Stimulated activated CD4-positive, alpha-beta T cell treated with anti-CD3 and anti-CD28 coated beads, Interleukin-4, amount 100 ng/mL, for 24 hours (primary cell): ENCODE measurements at regions not wholly inside any gene's neighbourhood (a gene's known extent, or its start where the extent isn't known, plus 50 kb on each side); places are given as distances from the start of the nearest gene placed in this dataset.
"Not testable (repeated sequence)": the region's sequence is repeated elsewhere in the genome, so short reads cannot be mapped to it uniquely, and the experiment has no call there.

Source experiments
- DNase-seq: peaks from one replicate; pipeline ENCODE4 v3.0.0-alpha.2; 2020

- DNase-seq: no peak
These were observed 935.1 kb upstream of the WWC1 start for GRCh38 chr5:167356374-167356773.

GRCh38 chr5:167358868-167359492 lies 932.5 kb upstream of the WWC1 start:
- no peak for DNase-seq

- DNase-seq: no peak
These were observed 929.6 kb upstream of the WWC1 start for GRCh38 chr5:167361795-167362194.

- no peak for DNase-seq
These were observed 928.4 kb upstream of the WWC1 start for GRCh38 chr5:167363065-167363464.

- no peak for DNase-seq
These were observed 916.3 kb upstream of the WWC1 start for GRCh38 chr5:167375125-167375524.

- no peak for DNase-seq
These were observed 912.3 kb upstream of the WWC1 start for GRCh38 chr5:167378894-167379723.

- DNase-seq: no peak
These were observed 910.0 kb upstream of the WWC1 start for GRCh38 chr5:167381457-167381856.

- no peak for DNase-seq
These were observed 901.9 kb upstream of the WWC1 start for GRCh38 chr5:167389537-167389936.

- not testable (repeated sequence) for DNase-seq
These were observed 900.2 kb upstream of the WWC1 start for GRCh38 chr5:167391286-167391685.

- no peak for DNase-seq
These were observed 899.2 kb upstream of the WWC1 start for GRCh38 chr5:167392240-167392639.

GRCh38 chr5:167393358-167393757 lies 898.1 kb upstream of the WWC1 start:
- DNase-seq: no peak

GRCh38 chr5:167402671-167403070 lies 888.8 kb upstream of the WWC1 start:
- DNase-seq: no peak

- no peak for DNase-seq
These were observed 884.9 kb upstream of the WWC1 start for GRCh38 chr5:167406513-167406912.

GRCh38 chr5:167412556-167412955 lies 878.9 kb upstream of the WWC1 start:
- DNase-seq: no peak

GRCh38 chr5:167413506-167413905 lies 877.9 kb upstream of the WWC1 start:
- no peak for DNase-seq

GRCh38 chr5:167414611-167415010 lies 876.8 kb upstream of the WWC1 start:
- DNase-seq: no peak

- DNase-seq: no peak
These were observed 875.4 kb upstream of the WWC1 start for GRCh38 chr5:167415779-167416746.

- DNase-seq: no peak
These were observed 873.8 kb upstream of the WWC1 start for GRCh38 chr5:167417662-167418061.

- no peak for DNase-seq
These were observed 866.3 kb upstream of the WWC1 start for GRCh38 chr5:167425161-167425560.

- no peak for DNase-seq
These were observed 864.9 kb upstream of the WWC1 start for GRCh38 chr5:167426501-167426900.

- DNase-seq: not testable (repeated sequence)
These were observed 863.8 kb upstream of the WWC1 start for GRCh38 chr5:167427641-167428040.

- no peak for DNase-seq
These were observed 850.6 kb upstream of the WWC1 start for GRCh38 chr5:167440846-167441245.

- DNase-seq: no peak
These were observed 848.5 kb upstream of the WWC1 start for GRCh38 chr5:167442922-167443321.
